Posterior vena cava (tissue), 2 donors: ENCODE measurements at regions not wholly inside any gene's neighbourhood (a gene's known extent, or its start where the extent isn't known, plus 50 kb on each side); places are given as distances from the start of the nearest gene placed in this dataset.

ENCODE experiments used
- DNase-seq: peaks from one replicate; pipeline ENCODE4 v3.0.0-alpha.2; 2020; ENCODE audit warnings: low spot score
- intact Hi-C, 2 donors: fragments of 100-400 bp; cut with DNase I; formaldehyde crosslinking; loops; one replicate each; pipeline versions ENCODE4 v1.14.1 to v1.14.2; 2022 to 2023
- donor health status: DM: yes; HTN: yes; CAD: no.
- donor health status: DM: yes; HTN: yes; CAD: no.

DNA sequence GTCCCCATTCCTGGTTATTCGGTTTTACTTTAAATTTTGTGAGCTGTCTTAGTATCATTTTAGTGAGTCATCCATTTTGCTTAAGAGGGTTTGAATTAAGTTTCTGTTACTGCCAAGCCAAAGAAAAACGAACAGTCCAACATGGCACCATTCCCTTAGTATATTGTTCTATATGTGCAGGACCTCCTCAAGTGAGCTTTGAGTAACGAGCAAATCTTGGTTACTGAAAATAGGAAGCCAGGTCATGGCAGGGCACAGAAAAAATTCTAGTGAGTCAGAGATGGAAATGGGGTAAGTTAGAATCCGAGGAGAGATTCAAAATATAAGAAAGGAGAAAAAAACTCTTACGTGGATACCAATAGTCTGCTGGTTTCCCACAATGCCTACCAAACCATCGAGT lies 292.9 kb downstream of the BAMBI start:
- DNase-seq, result no peak
- intact Hi-C loops, result loop anchor here in 1 of 2 donors (5.0 kb wide), 1 partner anchor 447 kb away; no protein-coding TSS in a partner anchor

- DNase-seq, result no peak
- intact Hi-C loops, result loop anchor here in 1 of 2 donors (5.0 kb wide), 1 partner anchor 446 kb away; no protein-coding TSS in a partner anchor
These were observed 293.9 kb downstream of the BAMBI start for GRCh38 chr10:28971255-28971654.

GRCh38 chr10:28971764-28972163 lies 294.4 kb downstream of the BAMBI start:
- DNase-seq, result no peak
- intact Hi-C loops, result loop anchor here in 1 of 2 donors (5.0 kb wide), 1 partner anchor 446 kb away; no protein-coding TSS in a partner anchor

DNA sequence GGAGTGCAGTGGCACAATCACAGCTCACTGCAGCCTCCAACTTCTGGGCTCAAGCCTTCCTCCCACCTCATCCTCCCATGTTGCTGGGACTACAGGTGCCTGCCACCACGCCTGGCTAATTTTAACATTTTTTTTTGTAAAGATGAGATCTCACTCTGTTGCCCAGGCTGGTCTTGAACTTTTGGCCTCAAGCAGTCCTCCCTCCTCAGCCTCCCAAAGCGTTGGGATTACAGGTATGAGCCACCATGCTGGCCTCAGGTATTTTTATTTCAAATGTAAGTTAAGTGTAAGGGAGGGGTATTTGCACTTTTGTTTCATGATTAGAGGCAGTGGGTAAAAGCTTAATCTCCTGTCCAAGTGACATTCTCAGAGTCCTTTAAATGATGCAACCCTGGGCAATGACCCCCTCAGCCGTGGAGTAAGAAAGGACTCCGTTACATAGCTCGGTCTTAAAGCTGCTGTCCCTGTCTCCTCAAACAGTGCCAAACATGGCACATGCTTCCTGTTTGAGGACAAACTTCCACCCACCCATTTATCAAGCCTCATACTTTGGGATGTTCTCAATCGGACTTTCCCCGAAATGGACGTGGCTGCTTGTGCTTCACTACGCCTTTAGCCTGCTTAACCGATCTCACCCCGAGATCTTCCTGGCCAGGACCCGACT lies 296.1 kb downstream of the BAMBI start:
- DNase-seq, result no peak
- intact Hi-C loops, result loop anchor here in 1 of 2 donors (5.0 kb wide), 1 partner anchor 444 kb away; no protein-coding TSS in a partner anchor

GRCh38 chr10:28975891-28976531 lies 298.7 kb downstream of the BAMBI start:
- no peak for DNase-seq
- intact Hi-C loops, result no loop called here

GRCh38 chr10:28977518-28977917 lies 300.2 kb downstream of the BAMBI start:
- DNase-seq, result no peak
- intact Hi-C loops, result loop anchor here in 1 of 2 donors (1.0 kb wide), 1 partner anchor 23 kb away; no protein-coding TSS in a partner anchor

DNA sequence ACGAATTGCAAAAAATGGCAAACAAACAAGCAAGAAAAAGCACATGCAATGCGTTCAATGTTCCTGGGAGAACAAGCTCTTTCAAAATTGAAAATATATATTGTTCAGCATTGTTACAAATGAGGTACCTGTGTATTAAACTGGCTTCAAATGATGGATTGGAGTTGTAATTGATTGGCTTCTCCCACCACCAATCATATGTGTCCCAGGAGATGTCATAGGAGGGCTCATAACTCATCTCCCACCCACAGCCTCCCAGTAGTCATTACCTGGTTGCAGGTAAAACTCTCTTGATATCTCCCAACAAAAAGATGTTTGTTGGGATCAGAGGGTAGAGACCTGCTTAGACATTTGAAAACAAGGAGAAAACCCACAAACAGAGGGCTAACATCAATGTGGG lies 302.9 kb downstream of the BAMBI start:
- intact Hi-C loops, result loop anchor here in 1 of 2 donors (5.0 to 10.0 kb wide), 2 partner anchors 33 to 75 kb away; no protein-coding TSS in a partner anchor
- DNase-seq, result no peak

- intact Hi-C loops, result loop anchor here in 1 of 2 donors (5.0 to 10.0 kb wide), 2 partner anchors 34 to 76 kb away; no protein-coding TSS in a partner anchor
These were observed 303.7 kb downstream of the BAMBI start for GRCh38 chr10:28981007-28981406.

GRCh38 chr10:28982974-28983373 lies 305.7 kb downstream of the BAMBI start:
- DNase-seq, result no peak

More at GRCh38 chr10:28981007-28981406, 303.7 kb downstream of the BAMBI start:
- DNase-seq, result no peak

GRCh38 chr10:28983799-28984198 lies 305.1 kb upstream of the LYZL1 start:
- intact Hi-C loops, result loop anchor here in 1 of 2 donors (5.0 to 10.0 kb wide), 2 partner anchors 36 to 79 kb away; no protein-coding TSS in a partner anchor
- no peak for DNase-seq

More at GRCh38 chr10:28982974-28983373, 305.7 kb downstream of the BAMBI start:
- intact Hi-C loops, result loop anchor here in 1 of 2 donors (5.0 to 10.0 kb wide), 2 partner anchors 36 to 78 kb away; no protein-coding TSS in a partner anchor

DNA sequence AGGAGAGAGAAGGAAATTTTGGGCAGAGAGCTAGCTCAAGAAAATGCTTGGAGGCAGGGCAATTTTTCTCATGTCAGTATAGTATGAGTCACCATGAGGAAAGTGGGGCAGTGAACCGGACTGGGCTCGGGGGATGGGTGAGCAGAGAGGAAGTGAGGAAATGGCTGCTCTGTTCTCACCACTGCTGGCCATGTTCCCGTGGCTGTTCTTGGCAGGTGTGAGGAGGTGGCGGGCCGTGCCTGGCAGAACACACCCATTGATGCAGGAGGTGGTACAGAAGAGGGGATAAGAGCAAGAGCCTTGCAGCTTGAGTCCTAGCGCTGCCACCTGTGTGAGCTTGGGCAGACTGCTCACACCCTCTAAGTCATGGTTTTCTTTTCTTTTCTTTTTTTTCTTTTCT lies 304.4 kb upstream of the LYZL1 start:
- intact Hi-C loops, result loop anchor here in 1 of 2 donors (5.0 to 10.0 kb wide), 2 partner anchors 37 to 80 kb away; no protein-coding TSS in a partner anchor
- peak; percentile 96 for DNase-seq

- intact Hi-C loops, result loop anchor here in 1 of 2 donors (10.0 kb wide), 1 partner anchor 81 kb away; no protein-coding TSS in a partner anchor
These were observed 303.6 kb upstream of the LYZL1 start for GRCh38 chr10:28985137-28985885.

GRCh38 chr10:28986117-28986792 lies 302.6 kb upstream of the LYZL1 start:
- DNase-seq, result no peak
- intact Hi-C loops, result loop anchor here in 1 of 2 donors (10.0 kb wide), 1 partner anchor 81 kb away; no protein-coding TSS in a partner anchor

More at GRCh38 chr10:28985137-28985885, 303.6 kb upstream of the LYZL1 start:
- DNase-seq, result no peak

DNA sequence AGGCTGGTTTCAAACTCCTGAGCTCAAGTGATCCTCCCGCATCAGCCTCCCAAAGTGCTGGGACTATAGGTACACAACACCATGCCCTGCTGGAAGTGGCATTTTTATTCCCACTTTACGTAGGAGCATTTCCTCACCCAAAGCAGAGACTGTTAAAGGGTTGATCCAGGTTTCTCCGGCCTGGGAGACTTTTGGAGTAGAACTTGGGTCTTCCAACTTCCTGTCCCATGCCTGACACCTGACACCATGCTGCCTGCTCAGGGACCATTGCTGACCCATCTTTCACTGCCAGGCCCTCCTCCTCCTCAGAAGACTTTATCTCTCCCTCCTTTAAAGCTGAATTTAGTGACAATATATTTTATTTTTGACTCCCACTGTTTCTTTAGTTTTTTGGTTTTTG lies 302.0 kb upstream of the LYZL1 start:
- no peak for DNase-seq
- intact Hi-C loops, result loop anchor here in 1 of 2 donors (10.0 kb wide), 1 partner anchor 82 kb away; no protein-coding TSS in a partner anchor

DNA sequence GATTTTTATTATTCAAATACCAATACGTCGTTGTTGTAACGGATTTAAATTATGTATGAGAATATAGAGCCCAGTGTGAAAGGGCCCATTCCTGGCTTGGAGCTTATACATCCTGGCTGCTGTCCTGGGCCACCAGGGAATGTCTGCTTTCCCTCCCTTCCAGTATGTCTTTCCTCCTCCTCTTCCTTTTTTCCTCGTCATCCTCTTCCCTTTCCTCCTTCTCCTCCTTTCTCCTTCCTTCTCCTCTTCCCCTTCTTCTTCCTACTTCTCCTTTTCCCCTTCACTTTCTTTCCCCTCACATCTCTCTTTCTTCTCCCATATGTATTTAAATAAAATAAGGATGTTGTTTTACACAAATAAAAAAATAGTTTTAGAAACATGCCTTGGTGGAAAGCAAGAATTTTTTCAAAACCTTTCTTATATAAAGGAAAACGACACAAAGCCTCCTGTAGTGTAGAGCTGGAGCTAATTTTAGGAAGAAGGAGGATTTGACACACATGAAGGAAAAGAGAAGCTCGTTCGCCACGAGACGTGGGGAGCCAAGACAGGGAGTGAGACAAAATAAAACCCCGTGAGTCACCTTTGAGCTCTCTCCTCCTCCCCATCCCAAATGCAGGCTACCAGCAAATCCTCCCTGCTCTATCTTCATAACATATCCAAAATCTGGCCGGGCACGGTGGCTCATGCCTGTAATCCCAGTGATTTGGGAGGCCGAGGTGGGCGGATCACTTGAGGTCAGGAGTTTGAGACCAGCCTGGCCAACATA lies 301.1 kb upstream of the LYZL1 start:
- intact Hi-C loops, result loop anchor here in 1 of 2 donors (10.0 kb wide), 1 partner anchor 83 kb away; no protein-coding TSS in a partner anchor
- DNase-seq, result no peak

DNA sequence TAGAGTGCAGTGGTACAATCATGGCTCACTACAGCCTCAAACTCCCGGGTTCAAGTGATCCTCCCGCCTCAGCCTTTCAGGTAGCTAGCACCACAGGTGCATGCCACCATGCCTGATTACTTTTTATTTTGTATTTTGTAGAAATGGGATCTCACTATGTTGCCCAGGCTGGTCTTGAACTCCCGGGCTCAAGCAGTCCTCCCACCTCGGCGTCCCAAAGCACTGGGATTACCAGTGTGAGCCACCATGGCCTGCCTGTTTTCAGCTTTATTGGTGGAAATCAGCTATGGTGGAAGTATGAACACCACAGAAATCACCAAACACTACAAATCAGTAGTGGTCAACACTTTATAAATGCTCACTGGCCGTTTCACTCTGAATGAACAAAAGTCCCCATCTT lies 299.9 kb upstream of the LYZL1 start:
- no peak for DNase-seq

More for the DNA sequence above, 299.9 kb upstream of the LYZL1 start:
- intact Hi-C loops, result loop anchor here in 1 of 2 donors (10.0 kb wide), 1 partner anchor 84 kb away; no protein-coding TSS in a partner anchor
